ENCODE measurements at regions not wholly inside any gene's neighbourhood (a gene's known extent, or its start where the extent isn't known, plus 50 kb on each side); places are given as distances from the start of the nearest gene placed in this dataset.

- TF ChIP-seq HDAC6 (IDR thresholded peaks at IDR 0.05; ENCODE audit: low read depth, low read length) (no peak), ZNF34 (CRISPR knock-in tag; IDR thresholded peaks at IDR 0.05; ENCODE audit: borderline replicate concordance) (no peak), PBX3 (CRISPR knock-in tag; IDR thresholded peaks at IDR 0.05; ENCODE audit: borderline replicate concordance) (no peak), CBX5 (CRISPR knock-in tag; IDR thresholded peaks at IDR 0.05; ENCODE audit: borderline replicate concordance) (no peak), KDM5A (IDR thresholded peaks at IDR 0.05; ENCODE audit: borderline replicate concordance, low read length) (no peak), SIN3A (IDR thresholded peaks at IDR 0.05; ENCODE audit: borderline replicate concordance, low read depth, low read length) (no peak), ZIK1 (CRISPR knock-in tag; IDR thresholded peaks at IDR 0.05; ENCODE audit: borderline replicate concordance, low read depth) (no peak), ZNF615 (CRISPR knock-in tag; IDR thresholded peaks at IDR 0.05; ENCODE audit: borderline replicate concordance) (no peak), EZH2 (conservative IDR thresholded peaks at IDR 0.05; ENCODE audit: low read depth, low read length) (no peak)
- TF ChIP-seq, protein P1, sequence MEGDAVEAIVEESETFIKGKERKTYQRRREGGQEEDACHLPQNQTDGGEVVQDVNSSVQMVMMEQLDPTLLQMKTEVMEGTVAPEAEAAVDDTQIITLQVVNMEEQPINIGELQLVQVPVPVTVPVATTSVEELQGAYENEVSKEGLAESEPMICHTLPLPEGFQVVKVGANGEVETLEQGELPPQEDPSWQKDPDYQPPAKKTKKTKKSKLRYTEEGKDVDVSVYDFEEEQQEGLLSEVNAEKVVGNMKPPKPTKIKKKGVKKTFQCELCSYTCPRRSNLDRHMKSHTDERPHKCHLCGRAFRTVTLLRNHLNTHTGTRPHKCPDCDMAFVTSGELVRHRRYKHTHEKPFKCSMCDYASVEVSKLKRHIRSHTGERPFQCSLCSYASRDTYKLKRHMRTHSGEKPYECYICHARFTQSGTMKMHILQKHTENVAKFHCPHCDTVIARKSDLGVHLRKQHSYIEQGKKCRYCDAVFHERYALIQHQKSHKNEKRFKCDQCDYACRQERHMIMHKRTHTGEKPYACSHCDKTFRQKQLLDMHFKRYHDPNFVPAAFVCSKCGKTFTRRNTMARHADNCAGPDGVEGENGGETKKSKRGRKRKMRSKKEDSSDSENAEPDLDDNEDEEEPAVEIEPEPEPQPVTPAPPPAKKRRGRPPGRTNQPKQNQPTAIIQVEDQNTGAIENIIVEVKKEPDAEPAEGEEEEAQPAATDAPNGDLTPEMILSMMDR (CRISPR knock-in tag; IDR thresholded peaks at IDR 0.05), result no peak
- TF ChIP-seq, protein P2, sequence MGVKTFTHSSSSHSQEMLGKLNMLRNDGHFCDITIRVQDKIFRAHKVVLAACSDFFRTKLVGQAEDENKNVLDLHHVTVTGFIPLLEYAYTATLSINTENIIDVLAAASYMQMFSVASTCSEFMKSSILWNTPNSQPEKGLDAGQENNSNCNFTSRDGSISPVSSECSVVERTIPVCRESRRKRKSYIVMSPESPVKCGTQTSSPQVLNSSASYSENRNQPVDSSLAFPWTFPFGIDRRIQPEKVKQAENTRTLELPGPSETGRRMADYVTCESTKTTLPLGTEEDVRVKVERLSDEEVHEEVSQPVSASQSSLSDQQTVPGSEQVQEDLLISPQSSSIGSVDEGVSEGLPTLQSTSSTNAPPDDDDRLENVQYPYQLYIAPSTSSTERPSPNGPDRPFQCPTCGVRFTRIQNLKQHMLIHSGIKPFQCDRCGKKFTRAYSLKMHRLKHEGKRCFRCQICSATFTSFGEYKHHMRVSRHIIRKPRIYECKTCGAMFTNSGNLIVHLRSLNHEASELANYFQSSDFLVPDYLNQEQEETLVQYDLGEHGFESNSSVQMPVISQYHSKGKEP (CRISPR knock-in tag; IDR thresholded peaks at IDR 0.05), result no peak
- TF ChIP-seq, protein P3, sequence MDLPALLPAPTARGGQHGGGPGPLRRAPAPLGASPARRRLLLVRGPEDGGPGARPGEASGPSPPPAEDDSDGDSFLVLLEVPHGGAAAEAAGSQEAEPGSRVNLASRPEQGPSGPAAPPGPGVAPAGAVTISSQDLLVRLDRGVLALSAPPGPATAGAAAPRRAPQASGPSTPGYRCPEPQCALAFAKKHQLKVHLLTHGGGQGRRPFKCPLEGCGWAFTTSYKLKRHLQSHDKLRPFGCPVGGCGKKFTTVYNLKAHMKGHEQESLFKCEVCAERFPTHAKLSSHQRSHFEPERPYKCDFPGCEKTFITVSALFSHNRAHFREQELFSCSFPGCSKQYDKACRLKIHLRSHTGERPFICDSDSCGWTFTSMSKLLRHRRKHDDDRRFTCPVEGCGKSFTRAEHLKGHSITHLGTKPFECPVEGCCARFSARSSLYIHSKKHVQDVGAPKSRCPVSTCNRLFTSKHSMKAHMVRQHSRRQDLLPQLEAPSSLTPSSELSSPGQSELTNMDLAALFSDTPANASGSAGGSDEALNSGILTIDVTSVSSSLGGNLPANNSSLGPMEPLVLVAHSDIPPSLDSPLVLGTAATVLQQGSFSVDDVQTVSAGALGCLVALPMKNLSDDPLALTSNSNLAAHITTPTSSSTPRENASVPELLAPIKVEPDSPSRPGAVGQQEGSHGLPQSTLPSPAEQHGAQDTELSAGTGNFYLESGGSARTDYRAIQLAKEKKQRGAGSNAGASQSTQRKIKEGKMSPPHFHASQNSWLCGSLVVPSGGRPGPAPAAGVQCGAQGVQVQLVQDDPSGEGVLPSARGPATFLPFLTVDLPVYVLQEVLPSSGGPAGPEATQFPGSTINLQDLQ (CRISPR knock-in tag; IDR thresholded peaks at IDR 0.05), result no peak
Observed at GRCh38 chr15:38724827-38725226, 160.2 kb upstream of the RASGRP1 start.
